Endothelial cell of umbilical vein (primary cell): ENCODE measurements at regions not wholly inside any gene's neighbourhood (a gene's known extent, or its start where the extent isn't known, plus 50 kb on each side); places are given as distances from the start of the nearest gene placed in this dataset.

Experiments used
- EZH2 ChIP-seq: IDR thresholded peaks from 2 replicates; pipeline ENCODE4 v1.6.1; 2012; ENCODE audit warnings: borderline replicate concordance, low read depth, mild to moderate bottlenecking, moderate library complexity, low read length, inconsistent platforms; ENCODE audit not compliant: severe bottlenecking
- FOS ChIP-seq: IDR thresholded peaks from 2 replicates; pipeline ENCODE4 v1.6.1; 2011; ENCODE audit warnings: mild to moderate bottlenecking, low read length, moderate library complexity, borderline replicate concordance; ENCODE audit not compliant: insufficient read depth
- GATA2 ChIP-seq: IDR thresholded peaks from 2 replicates; pipeline ENCODE4 v1.7.0; 2011; ENCODE audit warnings: low read depth, mild to moderate bottlenecking, moderate library complexity, mixed read lengths, low read length; ENCODE audit not compliant: insufficient read length, insufficient read depth
- JUN ChIP-seq: IDR thresholded peaks from 2 replicates; pipeline ENCODE4 v1.6.1; 2011; ENCODE audit warnings: borderline replicate concordance, low read depth; ENCODE audit not compliant: insufficient read length, insufficient read depth
- MYC ChIP-seq: IDR thresholded peaks from one replicate; pipeline ENCODE4 v1.6.1; 2011; ENCODE audit warnings: mild to moderate bottlenecking, low read depth, low read length
- POLR2A ChIP-seq: IDR thresholded peaks from 2 replicates; pipeline ENCODE4 v1.6.1; 2012; ENCODE audit warnings: low read depth, mild to moderate bottlenecking, control low read depth, low read length
- POLR2AphosphoS5 ChIP-seq: IDR thresholded peaks from 2 replicates; pipeline ENCODE4 v1.6.1; 2012; ENCODE audit warnings: low read depth, mild to moderate bottlenecking, control low read depth, low read length, moderate library complexity; ENCODE audit not compliant: insufficient read depth
- TF ChIP-seq, protein P1 (sequence below), 2 donors: IDR thresholded peaks; 1 replicate in 1 of 2; 2 replicates in 1 of 2; pipeline ENCODE4 v1.5.1; 2011; ENCODE audit warnings: low read length in 2 of 2, mild to moderate bottlenecking in 2 of 2, moderate library complexity in 2 of 2, control low read depth in 1 of 2, inconsistent platforms in 1 of 2, low read depth in 1 of 2; ENCODE audit not compliant: insufficient read depth in 1 of 2; ENCODE audit errors: extremely low read depth in 1 of 2
- TF ChIP-seq, protein P2 (sequence below): IDR thresholded peaks from 2 replicates; pipeline ENCODE4 v1.6.1; 2011; ENCODE audit not compliant: insufficient read depth, insufficient read length

DNA sequence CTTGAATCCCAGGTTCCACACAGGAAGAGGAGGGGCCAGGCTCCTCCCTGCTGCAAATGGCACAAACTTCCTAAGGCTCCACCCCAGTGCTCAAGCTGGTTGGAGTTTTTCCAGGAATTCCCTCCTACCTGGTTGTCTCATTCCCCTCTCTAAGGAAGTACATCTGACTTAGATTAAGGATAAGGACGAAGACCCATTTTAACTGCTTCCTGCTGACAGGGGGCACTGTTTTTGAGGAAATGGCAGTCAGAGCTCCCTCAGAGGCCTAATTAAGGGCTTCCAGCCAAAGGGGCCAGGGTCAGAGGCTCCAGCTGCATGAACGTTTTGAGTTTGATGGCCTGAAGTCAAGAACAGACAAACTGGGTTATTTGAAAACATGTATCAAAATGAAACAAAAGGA lies 1084.7 kb downstream of the SLC6A15 start:
- TF ChIP-seq, protein P1, sequence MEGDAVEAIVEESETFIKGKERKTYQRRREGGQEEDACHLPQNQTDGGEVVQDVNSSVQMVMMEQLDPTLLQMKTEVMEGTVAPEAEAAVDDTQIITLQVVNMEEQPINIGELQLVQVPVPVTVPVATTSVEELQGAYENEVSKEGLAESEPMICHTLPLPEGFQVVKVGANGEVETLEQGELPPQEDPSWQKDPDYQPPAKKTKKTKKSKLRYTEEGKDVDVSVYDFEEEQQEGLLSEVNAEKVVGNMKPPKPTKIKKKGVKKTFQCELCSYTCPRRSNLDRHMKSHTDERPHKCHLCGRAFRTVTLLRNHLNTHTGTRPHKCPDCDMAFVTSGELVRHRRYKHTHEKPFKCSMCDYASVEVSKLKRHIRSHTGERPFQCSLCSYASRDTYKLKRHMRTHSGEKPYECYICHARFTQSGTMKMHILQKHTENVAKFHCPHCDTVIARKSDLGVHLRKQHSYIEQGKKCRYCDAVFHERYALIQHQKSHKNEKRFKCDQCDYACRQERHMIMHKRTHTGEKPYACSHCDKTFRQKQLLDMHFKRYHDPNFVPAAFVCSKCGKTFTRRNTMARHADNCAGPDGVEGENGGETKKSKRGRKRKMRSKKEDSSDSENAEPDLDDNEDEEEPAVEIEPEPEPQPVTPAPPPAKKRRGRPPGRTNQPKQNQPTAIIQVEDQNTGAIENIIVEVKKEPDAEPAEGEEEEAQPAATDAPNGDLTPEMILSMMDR (IDR thresholded peaks at IDR 0.05; ENCODE audit: extremely low read depth in 1 of 2, insufficient read depth in 1 of 2, low read depth in 1 of 2, low read length in 2 of 2), result no peak
- TF ChIP-seq POLR2A (no peak), EZH2 (no peak), POLR2AphosphoS5 (no peak), MYC (no peak), JUN (no peak), FOS (no peak), GATA2 (no peak)
- TF ChIP-seq, protein P2, sequence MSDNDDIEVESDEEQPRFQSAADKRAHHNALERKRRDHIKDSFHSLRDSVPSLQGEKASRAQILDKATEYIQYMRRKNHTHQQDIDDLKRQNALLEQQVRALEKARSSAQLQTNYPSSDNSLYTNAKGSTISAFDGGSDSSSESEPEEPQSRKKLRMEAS, result no peak
